ENCODE measurements at regions not wholly inside any gene's neighbourhood (a gene's known extent, or its start where the extent isn't known, plus 50 kb on each side); places are given as distances from the start of the nearest gene placed in this dataset.

DNA sequence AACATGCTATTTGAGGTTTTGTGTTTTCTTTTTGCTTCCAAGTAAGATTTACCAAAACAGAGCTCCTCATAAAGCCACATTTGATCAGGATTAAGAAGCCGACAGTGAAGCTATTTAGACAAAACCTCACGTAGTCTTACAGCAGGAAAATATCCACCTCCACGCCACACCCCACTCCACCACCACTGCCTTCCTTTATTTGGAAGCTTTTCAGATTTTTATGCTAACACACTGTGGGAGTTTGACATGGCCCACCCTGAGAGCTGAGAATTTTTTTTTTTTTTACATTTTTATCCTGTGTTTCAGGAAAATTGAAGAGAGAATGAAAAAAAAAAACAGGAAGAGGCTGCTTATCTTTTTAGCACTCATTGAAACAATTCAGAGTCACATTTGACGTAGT lies 104.8 kb upstream of the MC3R start:
- DNase-seq (ENCODE audit: low read depth, low spot score) (no peak), FAIRE-seq (no peak)
- Histone ChIP-seq H2AFZ (ENCODE audit: control insufficient read depth, low read length) (no peak overlapping the region), H3K27me3 (ENCODE audit: control insufficient read depth, extremely low read depth, insufficient read depth, low read length) (no peaks in the 10 kb centered on the region), H3K9me1 (ENCODE audit: control insufficient read depth, extremely low read depth, insufficient read depth, low read length) (no peaks in the 10 kb centered on the region), H4K20me1 (ENCODE audit: control insufficient read depth, extremely low read depth, insufficient read depth, low read length) (no peaks in the 10 kb centered on the region), H3K4me1 (ENCODE audit: control insufficient read depth, extremely low read depth, insufficient read depth, low read length) (no peaks in the 10 kb centered on the region), H3K9ac (ENCODE audit: control insufficient read depth, extremely low read depth, insufficient read depth, low read length) (no peak overlapping the region), H3K9me3 (ENCODE audit: control insufficient read depth, low read depth, low read length) (no peaks in the 10 kb centered on the region), H3K4me3 (ENCODE audit: control insufficient read depth in 2 of 3, extremely low read depth in 1 of 3, insufficient read depth in 2 of 3, low read depth in 1 of 3, low read length in 3 of 3) (no peak overlapping the region), H3K27ac (ENCODE audit: control insufficient read depth, insufficient read depth, low read length) (no peak overlapping the region), H3K4me2 (ENCODE audit: control insufficient read depth, extremely low read depth, insufficient read depth, low read depth, low read length) (no peak overlapping the region), H3K36me3 (ENCODE audit: control insufficient read depth in 2 of 2, extremely low read depth in 1 of 2, insufficient read depth in 2 of 2, low read length in 2 of 2) (no peaks in the 10 kb centered on the region), H3K79me2 (ENCODE audit: control insufficient read depth, insufficient read depth, low read length) (no peaks in the 10 kb centered on the region)
- TF ChIP-seq, protein P1, sequence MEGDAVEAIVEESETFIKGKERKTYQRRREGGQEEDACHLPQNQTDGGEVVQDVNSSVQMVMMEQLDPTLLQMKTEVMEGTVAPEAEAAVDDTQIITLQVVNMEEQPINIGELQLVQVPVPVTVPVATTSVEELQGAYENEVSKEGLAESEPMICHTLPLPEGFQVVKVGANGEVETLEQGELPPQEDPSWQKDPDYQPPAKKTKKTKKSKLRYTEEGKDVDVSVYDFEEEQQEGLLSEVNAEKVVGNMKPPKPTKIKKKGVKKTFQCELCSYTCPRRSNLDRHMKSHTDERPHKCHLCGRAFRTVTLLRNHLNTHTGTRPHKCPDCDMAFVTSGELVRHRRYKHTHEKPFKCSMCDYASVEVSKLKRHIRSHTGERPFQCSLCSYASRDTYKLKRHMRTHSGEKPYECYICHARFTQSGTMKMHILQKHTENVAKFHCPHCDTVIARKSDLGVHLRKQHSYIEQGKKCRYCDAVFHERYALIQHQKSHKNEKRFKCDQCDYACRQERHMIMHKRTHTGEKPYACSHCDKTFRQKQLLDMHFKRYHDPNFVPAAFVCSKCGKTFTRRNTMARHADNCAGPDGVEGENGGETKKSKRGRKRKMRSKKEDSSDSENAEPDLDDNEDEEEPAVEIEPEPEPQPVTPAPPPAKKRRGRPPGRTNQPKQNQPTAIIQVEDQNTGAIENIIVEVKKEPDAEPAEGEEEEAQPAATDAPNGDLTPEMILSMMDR (optimal IDR thresholded peaks at IDR 0.05 in 1 of 3, IDR thresholded peaks at IDR 0.05 in 1 of 3, conservative IDR thresholded peaks at IDR 0.05 in 1 of 3; ENCODE audit: extremely low read depth in 1 of 3, insufficient read depth in 2 of 3, low read length in 3 of 3) = no peak
- no peak for TF ChIP-seq EZH2 (IDR thresholded peaks at IDR 0.05; ENCODE audit: low read length)
- dilution Hi-C loops (cut with MboI; ENCODE audit: extremely low pct_ligation_motif_present, low sequenced_read_pairs) = no loop called here

DNA sequence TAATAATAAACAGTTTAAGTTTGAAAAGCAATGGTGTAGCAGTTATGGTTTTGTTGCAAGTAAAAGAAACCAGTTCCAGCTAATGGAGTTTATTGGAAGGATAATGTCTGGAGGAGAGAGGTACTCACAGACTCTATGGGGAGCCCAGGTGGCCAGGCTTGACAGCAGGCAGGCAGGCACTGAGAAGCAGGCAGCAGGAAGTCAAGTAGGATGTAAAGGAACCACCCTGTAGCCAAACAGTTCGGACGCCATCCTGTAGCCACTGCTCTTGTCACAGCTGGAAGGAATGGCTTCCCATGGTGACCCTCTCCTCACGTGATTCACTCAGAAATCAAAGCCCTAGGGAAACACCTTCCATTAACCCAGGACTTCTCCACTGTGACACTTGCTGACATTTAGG lies 96.7 kb upstream of the MC3R start:
- Histone ChIP-seq H3K9ac (ENCODE audit: control insufficient read depth, extremely low read depth, insufficient read depth, low read length) (no peak overlapping the region), H2AFZ (ENCODE audit: control insufficient read depth, low read length) (no peak overlapping the region), H3K79me2 (ENCODE audit: control insufficient read depth, insufficient read depth, low read length) (no peaks in the 10 kb centered on the region), H4K20me1 (ENCODE audit: control insufficient read depth, extremely low read depth, insufficient read depth, low read length) (no peaks in the 10 kb centered on the region), H3K4me1 (ENCODE audit: control insufficient read depth, extremely low read depth, insufficient read depth, low read length) (no peaks in the 10 kb centered on the region), H3K27ac (ENCODE audit: control insufficient read depth, insufficient read depth, low read length) (no peak overlapping the region), H3K36me3 (ENCODE audit: control insufficient read depth in 2 of 2, extremely low read depth in 1 of 2, insufficient read depth in 2 of 2, low read length in 2 of 2) (no peaks in the 10 kb centered on the region), H3K4me3 (ENCODE audit: control insufficient read depth in 2 of 3, extremely low read depth in 1 of 3, insufficient read depth in 2 of 3, low read depth in 1 of 3, low read length in 3 of 3) (no peak overlapping the region), H3K27me3 (ENCODE audit: control insufficient read depth, extremely low read depth, insufficient read depth, low read length) (no peaks in the 10 kb centered on the region), H3K9me1 (ENCODE audit: control insufficient read depth, extremely low read depth, insufficient read depth, low read length) (no peaks in the 10 kb centered on the region), H3K4me2 (ENCODE audit: control insufficient read depth, extremely low read depth, insufficient read depth, low read depth, low read length) (no peak overlapping the region), H3K9me3 (ENCODE audit: control insufficient read depth, low read depth, low read length) (no peaks in the 10 kb centered on the region)
- no peak for DNase-seq (ENCODE audit: low read depth, low spot score)
- TF ChIP-seq, protein P1 (optimal IDR thresholded peaks at IDR 0.05 in 1 of 3, IDR thresholded peaks at IDR 0.05 in 1 of 3, conservative IDR thresholded peaks at IDR 0.05 in 1 of 3; ENCODE audit: extremely low read depth in 1 of 3, insufficient read depth in 2 of 3, low read length in 3 of 3) = no peak
- no peak for TF ChIP-seq EZH2 (IDR thresholded peaks at IDR 0.05; ENCODE audit: low read length)
- dilution Hi-C loops (cut with MboI; ENCODE audit: extremely low pct_ligation_motif_present, low sequenced_read_pairs) = no loop called here
- FAIRE-seq = no peak
